Sigmoid colon (tissue), 3 donors: ENCODE measurements at regions not wholly inside any gene's neighbourhood (a gene's known extent, or its start where the extent isn't known, plus 50 kb on each side); places are given as distances from the start of the nearest gene placed in this dataset.

ENCODE experiments used
- POLR2A ChIP-seq, 2 donors: fragments of 450-650 bp; IDR thresholded peaks; one replicate each; pipeline ENCODE4 v1.6.1; 2016; ENCODE audit warnings: antibody characterized with exemption in 2 of 2, mild to moderate bottlenecking in 2 of 2, moderate library complexity in 2 of 2
- TF ChIP-seq, protein P1 (sequence below), 4 experiments: fragments of 450-650 bp in 3 of 4; fragments of 200-600 bp in 1 of 4; IDR thresholded peaks; one replicate each; pipeline ENCODE4 v1.5.1; 2016 to 2019; ENCODE audit warnings: antibody characterized with exemption in 4 of 4, mild to moderate bottlenecking in 3 of 4, moderate library complexity in 2 of 4

DNA sequence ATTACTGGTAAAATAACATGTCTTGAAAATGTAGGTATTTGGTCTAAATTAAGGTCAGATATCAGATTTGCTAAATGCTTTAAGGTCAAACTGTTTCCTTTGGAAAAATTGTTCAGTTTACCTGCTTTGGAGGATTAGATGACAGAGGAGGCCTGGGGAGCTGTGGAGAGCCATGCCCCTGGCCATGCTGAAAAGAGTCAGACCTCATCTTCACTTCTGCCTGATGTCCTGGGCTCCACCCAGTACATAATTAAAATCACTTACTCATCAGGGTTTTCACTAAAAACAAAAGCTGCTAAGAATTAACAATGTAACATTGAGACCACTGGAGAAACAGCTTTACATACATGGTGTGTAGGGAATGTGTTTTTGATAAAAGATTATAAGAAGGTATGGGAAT is 60.8 kb upstream of the UNC93A start:
- TF ChIP-seq, protein P1, sequence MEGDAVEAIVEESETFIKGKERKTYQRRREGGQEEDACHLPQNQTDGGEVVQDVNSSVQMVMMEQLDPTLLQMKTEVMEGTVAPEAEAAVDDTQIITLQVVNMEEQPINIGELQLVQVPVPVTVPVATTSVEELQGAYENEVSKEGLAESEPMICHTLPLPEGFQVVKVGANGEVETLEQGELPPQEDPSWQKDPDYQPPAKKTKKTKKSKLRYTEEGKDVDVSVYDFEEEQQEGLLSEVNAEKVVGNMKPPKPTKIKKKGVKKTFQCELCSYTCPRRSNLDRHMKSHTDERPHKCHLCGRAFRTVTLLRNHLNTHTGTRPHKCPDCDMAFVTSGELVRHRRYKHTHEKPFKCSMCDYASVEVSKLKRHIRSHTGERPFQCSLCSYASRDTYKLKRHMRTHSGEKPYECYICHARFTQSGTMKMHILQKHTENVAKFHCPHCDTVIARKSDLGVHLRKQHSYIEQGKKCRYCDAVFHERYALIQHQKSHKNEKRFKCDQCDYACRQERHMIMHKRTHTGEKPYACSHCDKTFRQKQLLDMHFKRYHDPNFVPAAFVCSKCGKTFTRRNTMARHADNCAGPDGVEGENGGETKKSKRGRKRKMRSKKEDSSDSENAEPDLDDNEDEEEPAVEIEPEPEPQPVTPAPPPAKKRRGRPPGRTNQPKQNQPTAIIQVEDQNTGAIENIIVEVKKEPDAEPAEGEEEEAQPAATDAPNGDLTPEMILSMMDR (IDR thresholded peaks at IDR 0.05): no peak
- no peak for TF ChIP-seq POLR2A (IDR thresholded peaks at IDR 0.05)
